ENCODE measurements at regions not wholly inside any gene's neighbourhood (a gene's known extent, or its start where the extent isn't known, plus 50 kb on each side); places are given as distances from the start of the nearest gene placed in this dataset.

GRCh38 chr18:43587538-43588153 is 310.4 kb upstream of the SYT4 start:
- TF ChIP-seq CTCF (IDR thresholded peaks at IDR 0.05; ENCODE audit: insufficient read depth, low read length) (peak; percentile 53), REST (IDR thresholded peaks at IDR 0.05; ENCODE audit: insufficient replicate concordance, low read depth) (no peak), POLR2AphosphoS5 (IDR thresholded peaks at IDR 0.05; ENCODE audit: low read depth) (no peak), GABPA (IDR thresholded peaks at IDR 0.05; ENCODE audit: low read depth) (no peak)

Data from HL-60 (cell line).